SK-MEL-5 (cell line): ENCODE measurements at regions not wholly inside any gene's neighbourhood (a gene's known extent, or its start where the extent isn't known, plus 50 kb on each side); places are given as distances from the start of the nearest gene placed in this dataset.
"Not testable (repeated sequence)": the region's sequence is repeated elsewhere in the genome, so short reads cannot be mapped to it uniquely, and the experiment has no call there.

Experiments
- DNase-seq: peaks from one replicate; pipeline ENCODE4 v3.0.0-alpha.2; 2016; ENCODE audit warnings: low read depth, low spot score
- in situ Hi-C: cut with HindIII; loops from 2 replicates; pipeline ENCODE4 v1.10.0; 2016; ENCODE audit warnings: low sequenced_read_pairs, high pct_unique_total_duplicates, low pct_unique_long_range_greater_than_20kb

- DNase-seq: no peak
- in situ Hi-C loops: no loop called here
Observed at GRCh38 chr7:96578606-96579005, 131.0 kb downstream of the SEM1 start.

- in situ Hi-C loops: no loop called here
- no peak for DNase-seq
Observed at GRCh38 chr7:96563409-96563808, 146.2 kb downstream of the SEM1 start.

GRCh38 chr7:96562966-96563365 lies 146.7 kb downstream of the SEM1 start:
- no peak for DNase-seq
- in situ Hi-C loops: no loop called here

- no peak for DNase-seq
- in situ Hi-C loops: no loop called here
Observed at GRCh38 chr7:96562458-96562857, 147.2 kb downstream of the SEM1 start.

- no peak for DNase-seq
- in situ Hi-C loops: no loop called here
Observed at GRCh38 chr7:96561892-96562291, 147.8 kb downstream of the SEM1 start.

GRCh38 chr7:96558530-96558929 lies 151.1 kb downstream of the SEM1 start:
- in situ Hi-C loops: no loop called here
- DNase-seq: no peak

GRCh38 chr7:96558093-96558492 lies 151.6 kb downstream of the SEM1 start:
- in situ Hi-C loops: no loop called here
- DNase-seq: no peak

GRCh38 chr7:96557598-96557997 lies 152.0 kb downstream of the SEM1 start:
- DNase-seq, in situ Hi-C loops: not testable (repeated sequence)

- no peak for DNase-seq
- in situ Hi-C loops: no loop called here
Observed at GRCh38 chr7:96548664-96549063, 161.0 kb downstream of the SEM1 start.

- in situ Hi-C loops: no loop called here
- DNase-seq: peak; percentile 41
Observed at GRCh38 chr7:96547371-96547811, 162.3 kb downstream of the SEM1 start.

GRCh38 chr7:96546426-96546825 lies 163.2 kb downstream of the SEM1 start:
- in situ Hi-C loops: no loop called here
- DNase-seq: no peak

GRCh38 chr7:96539471-96539870 lies 170.2 kb downstream of the SEM1 start:
- no peak for DNase-seq
- in situ Hi-C loops: no loop called here

- DNase-seq: no peak
- in situ Hi-C loops: no loop called here
Observed at GRCh38 chr7:96538632-96539031, 171.0 kb downstream of the SEM1 start.

- no peak for DNase-seq
- in situ Hi-C loops: no loop called here
Observed at GRCh38 chr7:96534221-96534620, 175.4 kb downstream of the SEM1 start.

GRCh38 chr7:96532428-96532935 lies 177.2 kb downstream of the SEM1 start:
- DNase-seq: no peak
- in situ Hi-C loops: no loop called here

GRCh38 chr7:96531331-96531730 lies 178.3 kb downstream of the SEM1 start:
- in situ Hi-C loops: no loop called here
- no peak for DNase-seq

- no peak for DNase-seq
- in situ Hi-C loops: no loop called here
Observed at GRCh38 chr7:96530786-96531185, 178.9 kb downstream of the SEM1 start.

GRCh38 chr7:96527133-96527827 lies 182.4 kb downstream of the SEM1 start:
- in situ Hi-C loops: no loop called here
- DNase-seq: peak; percentile 59

- in situ Hi-C loops: no loop called here
- DNase-seq: peak; percentile 99
Observed at GRCh38 chr7:96526496-96526895, 183.2 kb downstream of the SEM1 start.
